Left lung (tissue), 4 donors: ENCODE measurements at regions not wholly inside any gene's neighbourhood (a gene's known extent, or its start where the extent isn't known, plus 50 kb on each side); places are given as distances from the start of the nearest gene placed in this dataset.

Experiments used
- ATAC-seq: fragments of 200-7000 bp; cut with Tn5 transposase; one replicate; pipeline ENCODE4 v1.9.1; 2020; ENCODE audit warnings: moderate library complexity
- DNase-seq, 4 donors: peaks; one replicate each; pipeline ENCODE4 v3.0.0-alpha.2; 2013 to 2020
- H3K27ac ChIP-seq, 2 donors: fragments of 200-600 bp; sonication (generic) in 1 of 2; one replicate each; pipeline versions ENCODE4 v1.5.0 to v1.8.0; 2020 to 2021
- H3K27me3 ChIP-seq, 2 donors: fragments of 200-600 bp; sonication (generic) in 1 of 2; one replicate each; pipeline versions ENCODE4 v1.5.0 to v1.8.0; 2020 to 2021
- H3K36me3 ChIP-seq, 2 donors: fragments of 200-600 bp; sonication (generic) in 1 of 2; one replicate each; pipeline versions ENCODE4 v1.5.0 to v1.8.0; 2020 to 2021
- H3K4me1 ChIP-seq, 2 donors: fragments of 200-600 bp; one replicate each; pipeline ENCODE4 v1.8.0; 2021
- H3K4me3 ChIP-seq, 2 donors: fragments of 200-600 bp; sonication (generic) in 1 of 2; one replicate each; pipeline versions ENCODE4 v1.5.0 to v1.8.0; 2020 to 2021; ENCODE audit warnings: mild to moderate bottlenecking in 1 of 2
- H3K9me3 ChIP-seq, 2 donors: fragments of 200-600 bp; sonication (generic) in 1 of 2; one replicate each; pipeline versions ENCODE4 v1.5.0 to v1.8.0; 2020 to 2021
- CTCF ChIP-seq, 2 donors: fragments of 200-600 bp; sonication (generic) in 1 of 2; IDR thresholded peaks; one replicate each; pipeline versions ENCODE4 v1.5.0 to v1.8.0; 2021; ENCODE audit warnings: antibody characterized with exemption in 2 of 2
- intact Hi-C, 2 donors: fragments of 100-400 bp; cut with DNase I; formaldehyde crosslinking; loops; one replicate each; pipeline versions ENCODE4 v1.11.2 to v1.14.2; 2022
- donor health status: DM: no; HTN: yes; CAD: no.
- donor health status: DM: no; HTN: no; CAD: no.

GRCh38 chr11:119934267-119934666 is 203.6 kb downstream of the TRIM29 start:
- TF ChIP-seq CTCF (IDR thresholded peaks at IDR 0.05): no peak
- intact Hi-C loops: no loop called here
- H3K27ac ChIP-seq: no peak overlapping the region

GRCh38 chr11:119933584-119933983 is 204.3 kb downstream of the TRIM29 start:
- H3K27ac ChIP-seq: no peak overlapping the region
- intact Hi-C loops: no loop called here
- no peaks in the 10 kb centered on the region for H3K9me3 ChIP-seq
- no peak for TF ChIP-seq CTCF (IDR thresholded peaks at IDR 0.05)
- H3K4me3 ChIP-seq: no peak overlapping the region
- H3K27me3 ChIP-seq: peaks cover 0 to 33% of the 10 kb centered on the region in 2 donors
- H3K36me3 ChIP-seq: no peaks in the 10 kb centered on the region
- no peaks in the 10 kb centered on the region for H3K4me1 ChIP-seq
- DNase-seq: no peak
- no peak for ATAC-seq

More at GRCh38 chr11:119934267-119934666, 203.6 kb downstream of the TRIM29 start:
- H3K36me3 ChIP-seq: no peaks in the 10 kb centered on the region
- no peak for ATAC-seq
- no peak for DNase-seq
- H3K27me3 ChIP-seq: peaks cover 0 to 40% of the 10 kb centered on the region in 2 donors
- no peaks in the 10 kb centered on the region for H3K4me1 ChIP-seq
- H3K4me3 ChIP-seq: no peak overlapping the region
- H3K9me3 ChIP-seq: no peaks in the 10 kb centered on the region

- Histone ChIP-seq H3K4me1 (no peaks in the 10 kb centered on the region), H3K36me3 (no peaks in the 10 kb centered on the region), H3K9me3 (no peaks in the 10 kb centered on the region), H3K27me3 (peaks cover 0 to 31% of the 10 kb centered on the region in 2 donors), H3K27ac (no peak overlapping the region), H3K4me3 (no peak overlapping the region)
- ATAC-seq (no peak), DNase-seq (no peak)
- TF ChIP-seq CTCF (IDR thresholded peaks at IDR 0.05): no peak
- intact Hi-C loops: no loop called here
Observed at GRCh38 chr11:119932828-119933562, 204.0 kb upstream of the NECTIN1 start.

GRCh38 chr11:119928047-119928446 is 199.0 kb upstream of the NECTIN1 start:
- ATAC-seq (no peak), DNase-seq (no peak)
- Histone ChIP-seq H3K27me3 (peaks cover 0 to 17% of the 10 kb centered on the region in 2 donors), H3K4me3 (no peak overlapping the region), H3K36me3 (no peaks in the 10 kb centered on the region), H3K4me1 (no peaks in the 10 kb centered on the region), H3K27ac (no peak overlapping the region), H3K9me3 (no peaks in the 10 kb centered on the region)
- intact Hi-C loops: no loop called here
- no peak for TF ChIP-seq CTCF (IDR thresholded peaks at IDR 0.05)

GRCh38 chr11:119924017-119924416 is 195.0 kb upstream of the NECTIN1 start:
- DNase-seq (no peak), ATAC-seq (no peak)
- Histone ChIP-seq H3K4me1 (no peaks in the 10 kb centered on the region), H3K4me3 (no peak overlapping the region), H3K36me3 (no peaks in the 10 kb centered on the region), H3K27ac (no peak overlapping the region), H3K27me3 (peaks cover 0 to 33% of the 10 kb centered on the region in 2 donors), H3K9me3 (no peaks in the 10 kb centered on the region)
- intact Hi-C loops: no loop called here
- TF ChIP-seq CTCF (IDR thresholded peaks at IDR 0.05): no peak
